Type B pancreatic cell (in vitro differentiated cells): ENCODE measurements at regions not wholly inside any gene's neighbourhood (a gene's known extent, or its start where the extent isn't known, plus 50 kb on each side); places are given as distances from the start of the nearest gene placed in this dataset.

Source experiments
- DNase-seq: peaks from one replicate; pipeline ENCODE4 v3.0.0; 2021; ENCODE audit warnings: mixed read lengths; ENCODE audit not compliant: unreplicated experiment; ENCODE audit errors: extremely low spot score
- H3K27ac Mint-ChIP-seq: 2 replicates; pipeline ENCODE4 v1.8.0; 2021; ENCODE audit warnings: mild to moderate bottlenecking, mixed read lengths
- H3K27me3 Mint-ChIP-seq: 2 replicates; pipeline ENCODE4 v1.8.0; 2021; ENCODE audit warnings: mixed read lengths
- H3K36me3 Mint-ChIP-seq: 2 replicates; pipeline ENCODE4 v1.8.0; 2021; ENCODE audit warnings: mixed read lengths
- H3K4me1 Mint-ChIP-seq: one replicate; pipeline ENCODE4 v1.8.0; 2021; ENCODE audit warnings: mixed read lengths; ENCODE audit not compliant: unreplicated experiment
- H3K4me3 Mint-ChIP-seq: 2 replicates; pipeline ENCODE4 v1.8.0; 2021; ENCODE audit warnings: mild to moderate bottlenecking, mixed read lengths
- H3K9me3 Mint-ChIP-seq: 2 replicates; pipeline ENCODE4 v1.8.0; 2021; ENCODE audit warnings: mixed read lengths
- CTCF ChIP-seq: fragments of 200-600 bp; sonication (generic); conservative IDR thresholded peaks from 2 replicates; pipeline ENCODE4 v1.5.0; 2021; ENCODE audit warnings: antibody characterized with exemption, mild to moderate bottlenecking

DNA sequence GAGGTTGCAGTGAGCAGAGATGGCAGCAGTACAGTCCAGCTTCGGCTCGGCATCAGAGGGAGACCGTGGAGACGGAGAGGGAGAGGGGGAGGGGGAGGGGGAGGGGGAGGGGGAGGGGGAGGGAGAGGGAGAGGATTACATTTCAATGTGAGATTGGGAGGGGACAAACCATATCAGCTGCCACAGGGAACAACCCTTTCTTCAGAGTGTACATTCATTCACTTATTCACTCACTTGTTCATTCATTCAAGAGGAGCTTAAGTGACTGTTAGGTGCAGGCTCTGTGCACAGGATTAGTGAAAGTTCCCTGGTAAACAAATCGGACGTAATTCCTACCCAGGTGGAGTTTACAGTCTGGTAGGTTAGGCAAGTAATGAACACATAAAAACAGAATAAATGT, 65.6 kb upstream of the MEDAG start:
- DNase-seq: no peak
- Mint-ChIP-seq H3K4me3 (no peak overlapping the region), H3K27me3 (peaks cover 8% of the 10 kb centered on the region)

DNA sequence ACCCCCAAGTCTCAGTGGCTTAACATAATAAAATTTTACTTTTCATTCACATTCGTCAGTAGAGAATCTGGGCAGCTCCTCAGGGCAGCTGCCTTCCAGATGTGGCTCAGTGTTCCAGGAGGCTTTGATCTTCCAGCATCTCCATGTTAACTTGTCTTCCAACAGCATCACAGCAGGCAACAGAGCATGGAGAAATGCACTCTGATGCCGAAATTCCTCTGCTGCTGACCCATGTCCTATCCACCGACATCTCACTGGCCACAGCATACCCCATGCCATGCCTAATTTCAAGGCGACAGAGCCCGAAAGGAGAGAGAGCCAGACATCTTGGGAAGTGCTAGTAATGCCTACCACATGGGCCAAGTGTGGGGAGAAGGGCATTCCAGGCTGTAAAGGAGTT, 64.9 kb upstream of the MEDAG start:
- no peaks in the 10 kb centered on the region for H3K9me3 Mint-ChIP-seq
- DNase-seq: no peak
- peaks cover 5% of the 10 kb centered on the region for H3K27me3 Mint-ChIP-seq
- no peaks in the 10 kb centered on the region for H3K36me3 Mint-ChIP-seq
- peaks cover 8% of the 10 kb centered on the region for H3K4me1 Mint-ChIP-seq
- no peak for TF ChIP-seq CTCF
- H3K4me3 Mint-ChIP-seq: no peak overlapping the region
- no peak overlapping the region for H3K27ac Mint-ChIP-seq

More for the DNA sequence above, 65.6 kb upstream of the MEDAG start:
- Mint-ChIP-seq H3K27ac (no peak overlapping the region), H3K4me1 (peaks cover 12% of the 10 kb centered on the region), H3K36me3 (no peaks in the 10 kb centered on the region), H3K9me3 (no peaks in the 10 kb centered on the region)
- TF ChIP-seq CTCF: no peak

GRCh38 chr13:30843548-30843947, 62.5 kb upstream of the MEDAG start:
- Mint-ChIP-seq H3K36me3 (no peaks in the 10 kb centered on the region), H3K9me3 (no peaks in the 10 kb centered on the region), H3K4me1 (peaks cover 9% of the 10 kb centered on the region), H3K27me3 (no peaks in the 10 kb centered on the region), H3K4me3 (no peak overlapping the region), H3K27ac (no peak overlapping the region)
- DNase-seq: no peak
- TF ChIP-seq CTCF: no peak

- no peaks in the 10 kb centered on the region for H3K36me3 Mint-ChIP-seq
- H3K4me3 Mint-ChIP-seq: no peak overlapping the region
- no peak overlapping the region for H3K27ac Mint-ChIP-seq
- H3K4me1 Mint-ChIP-seq: peaks cover 9% of the 10 kb centered on the region
- TF ChIP-seq CTCF: no peak
- no peak for DNase-seq
- H3K27me3 Mint-ChIP-seq: no peaks in the 10 kb centered on the region
- H3K9me3 Mint-ChIP-seq: no peaks in the 10 kb centered on the region
Measured at GRCh38 chr13:30844548-30845296, 61.3 kb upstream of the MEDAG start.

- H3K4me3 Mint-ChIP-seq: no peak overlapping the region
- TF ChIP-seq CTCF: no peak
- H3K27ac Mint-ChIP-seq: no peak overlapping the region
- H3K36me3 Mint-ChIP-seq: no peaks in the 10 kb centered on the region
- H3K4me1 Mint-ChIP-seq: peaks cover 9% of the 10 kb centered on the region
- H3K9me3 Mint-ChIP-seq: no peaks in the 10 kb centered on the region
- no peaks in the 10 kb centered on the region for H3K27me3 Mint-ChIP-seq
- no peak for DNase-seq
Measured at GRCh38 chr13:30845297-30846214, 60.5 kb upstream of the MEDAG start.
